Glomerular visceral epithelial cell (primary cell): ENCODE measurements at regions not wholly inside any gene's neighbourhood (a gene's known extent, or its start where the extent isn't known, plus 50 kb on each side); places are given as distances from the start of the nearest gene placed in this dataset.

Experiments used
- DNase-seq: peaks from one replicate; pipeline ENCODE4 v3.0.0-alpha.2; 2016; ENCODE audit errors: extremely low spot score

GRCh38 chr1:90650401-90650800 is 66.7 kb downstream of the BARHL2 start:
- no peak for DNase-seq

- no peak for DNase-seq
These were observed 76.8 kb downstream of the BARHL2 start for GRCh38 chr1:90640325-90640724.

GRCh38 chr1:90622666-90623065 is 94.4 kb downstream of the BARHL2 start:
- DNase-seq = no peak

GRCh38 chr1:90621986-90622385 is 95.1 kb downstream of the BARHL2 start:
- no peak for DNase-seq

- peak; percentile 4 for DNase-seq
These were observed 100.7 kb downstream of the BARHL2 start for GRCh38 chr1:90616395-90616794.

- DNase-seq = no peak
These were observed 102.2 kb downstream of the BARHL2 start for GRCh38 chr1:90614872-90615271.

GRCh38 chr1:90613371-90613770 is 103.7 kb downstream of the BARHL2 start:
- no peak for DNase-seq

- DNase-seq = no peak
These were observed 105.1 kb downstream of the BARHL2 start for GRCh38 chr1:90612033-90612432.

GRCh38 chr1:90607736-90608135 is 109.4 kb downstream of the BARHL2 start:
- no peak for DNase-seq

GRCh38 chr1:90605070-90605469 is 112.0 kb downstream of the BARHL2 start:
- DNase-seq = no peak

- DNase-seq = no peak
These were observed 123.8 kb downstream of the BARHL2 start for GRCh38 chr1:90593312-90593711.

- no peak for DNase-seq
These were observed 125.1 kb downstream of the BARHL2 start for GRCh38 chr1:90591970-90592356.

- DNase-seq = no peak
These were observed 125.6 kb downstream of the BARHL2 start for GRCh38 chr1:90591355-90591969.

- no peak for DNase-seq
These were observed 136.9 kb downstream of the BARHL2 start for GRCh38 chr1:90580176-90580575.

- peak; percentile 44 for DNase-seq
These were observed 137.8 kb downstream of the BARHL2 start for GRCh38 chr1:90579212-90579802.

GRCh38 chr1:90574692-90575370 is 142.3 kb downstream of the BARHL2 start:
- DNase-seq = no peak

GRCh38 chr1:90573736-90574135 is 143.4 kb downstream of the BARHL2 start:
- no peak for DNase-seq

- no peak for DNase-seq
These were observed 144.7 kb downstream of the BARHL2 start for GRCh38 chr1:90572446-90572845.

GRCh38 chr1:90568436-90568835 is 148.7 kb downstream of the BARHL2 start:
- no peak for DNase-seq

GRCh38 chr1:90564164-90564563 is 152.9 kb downstream of the BARHL2 start:
- DNase-seq = no peak

- no peak for DNase-seq
These were observed 154.2 kb downstream of the BARHL2 start for GRCh38 chr1:90562892-90563291.

- no peak for DNase-seq
These were observed 155.2 kb downstream of the BARHL2 start for GRCh38 chr1:90561911-90562310.

- DNase-seq = no peak
These were observed 155.9 kb downstream of the BARHL2 start for GRCh38 chr1:90561103-90561783.
